Heart left ventricle (tissue), 16 donors: ENCODE measurements at regions not wholly inside any gene's neighbourhood (a gene's known extent, or its start where the extent isn't known, plus 50 kb on each side); places are given as distances from the start of the nearest gene placed in this dataset.

ENCODE experiments used
- ATAC-seq, 4 donors: fragments of 200-7000 bp; cut with Tn5 transposase; one replicate each; pipeline ENCODE4 v1.9.1; 2020 to 2022; ENCODE audit warnings: moderate library complexity in 4 of 4, mild to moderate bottlenecking in 3 of 4, moderate number of reproducible peaks in 1 of 4
- DNase-seq, 5 donors: peaks; one replicate each; pipeline ENCODE4 v3.0.0-alpha.2; 2020
- H3K27ac ChIP-seq, 12 donors: fragments of 200-600 bp; sonication (generic) in 4 of 12; one replicate each; pipeline versions ENCODE4 v1.5.0 to v1.8.0; 2016 to 2022; ENCODE audit warnings: mild to moderate bottlenecking in 2 of 12
- H3K27me3 ChIP-seq, 9 donors: fragments of 200-600 bp; sonication (generic) in 2 of 9; one replicate each; pipeline versions ENCODE4 v1.5.1 to v1.8.0; 2016 to 2022; ENCODE audit warnings: mild to moderate bottlenecking in 3 of 9
- H3K36me3 ChIP-seq, 9 donors: fragments of 200-600 bp; sonication (generic) in 2 of 9; one replicate each; pipeline versions ENCODE4 v1.5.0 to v1.8.0; 2018 to 2022; ENCODE audit warnings: mild to moderate bottlenecking in 2 of 9
- H3K4me1 ChIP-seq, 12 donors: fragments of 200-600 bp; sonication (generic) in 4 of 12; one replicate each; pipeline versions ENCODE4 v1.5.0 to v1.8.0; 2016 to 2022; ENCODE audit warnings: mild to moderate bottlenecking in 3 of 12
- H3K4me3 ChIP-seq, 12 donors: fragments of 200-600 bp; sonication (generic) in 4 of 12; one replicate each; pipeline versions ENCODE4 v1.5.0 to v1.8.0; 2017 to 2022; ENCODE audit warnings: mild to moderate bottlenecking in 9 of 12, moderate library complexity in 4 of 12
- H3K9me3 ChIP-seq, 12 donors: fragments of 200-600 bp; sonication (generic) in 4 of 12; one replicate each; pipeline versions ENCODE4 v1.5.0 to v1.8.0; 2016 to 2022; ENCODE audit warnings: mild to moderate bottlenecking in 1 of 12
- POLR2A ChIP-seq, 2 donors: fragments of 450-650 bp; IDR thresholded peaks; one replicate each; pipeline ENCODE4 v1.6.1; 2017; ENCODE audit warnings: antibody characterized with exemption in 2 of 2, mild to moderate bottlenecking in 2 of 2, moderate library complexity in 2 of 2
- WGBS, 4 donors: extraction: QIAGEN DNeasy Blood & Tissue Kit in 2 of 4; methylation state at CpG; one replicate each; pipeline versions ENCODE4 v1.1.5 to v1.1.7; 2013 to 2018; 5-methylcytosine and 5-hydroxymethylcytosine counted together
- intact Hi-C, 10 donors: fragments of 100-400 bp; cut with DNase I; formaldehyde crosslinking; loops; one replicate each; pipeline versions ENCODE4 v1.11.1 to v1.14.2; 2022
- TF ChIP-seq, protein P1 (sequence below), 12 donors: fragments of 200-600 bp; sonication (generic) in 4 of 12; IDR thresholded peaks; one replicate each; pipeline versions ENCODE4 v1.5.0 to v1.8.0; 2018 to 2022; ENCODE audit warnings: antibody characterized with exemption in 12 of 12, mild to moderate bottlenecking in 5 of 12
- donor health status: ischemic (EF 13 %, LVEDD 7.1; RV severe dilation, severe dysfunction).
- donor health status: healthy with polysubstance abuse.
- donor health status: DM: no; HTN: yes; CAD: no.
- donor health status: DM: no; HTN: no; CAD: no.
- donor health status: ischemic (EF 25% LVEDD 6.9; RV normal size, moderate dysfunction).
- donor health status: ischemic (EF 25% LVEDD 5.7; RV mildly dilated, moderate dysfunction).
- donor health status: healthy.
- donor health status: DM: yes; HTN: yes; CAD: no.
- donor health status: ischemic (EF 35%, LVEDD 5.7; RV mildly dilated, moderate dysfunction).
- donor health status: nonischemic (EF 11% LVEDD 7.7; RV severe dilation, severe dysfunction).
- donor health status: DM: yes; HTN: yes; CAD: no.
- donor health status: PGD.
- donor health status: ischemic (EF 29% LVEDD 5.4; RV normal size, mild dysfunction).
- donor health status: nonischemic (EF 23%, LVEDD 6.1; RV moderate dilation, normal function).

DNA sequence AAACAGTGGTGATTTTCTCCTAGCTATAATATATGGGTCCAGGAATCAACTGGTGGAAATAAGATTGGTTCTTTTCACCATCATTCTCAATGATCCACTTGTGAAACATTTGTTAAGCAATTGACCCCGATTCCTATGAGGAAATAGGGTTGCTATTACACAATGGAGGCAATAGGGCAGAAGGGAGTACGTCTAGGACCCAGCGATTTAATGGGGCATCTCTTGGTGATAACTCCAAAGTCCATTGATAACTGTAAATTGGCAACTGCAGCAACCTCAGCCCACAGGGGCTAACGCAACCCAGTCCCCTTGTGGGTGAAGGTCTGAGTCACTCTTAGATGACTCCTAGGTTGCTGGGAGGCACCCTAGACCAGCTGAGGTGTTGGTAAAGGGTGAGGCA lies 62.5 kb upstream of the BARHL2 start:
- no peak for DNase-seq
- intact Hi-C loops, result no loop called here
- WGBS, 4 donors, result 80 to 87% (median 85%) methylated on average over 4 of the region's 4 CpGs
- ATAC-seq, result no peak
- Histone ChIP-seq H3K27ac (no peak overlapping the region), H3K4me1 (no peaks in the 10 kb centered on the region), H3K36me3 (no peaks in the 10 kb centered on the region), H3K27me3 (peaks cover 0 to 12% (median 0%) of the 10 kb centered on the region in 9 donors), H3K4me3 (no peak overlapping the region), H3K9me3 (no peaks in the 10 kb centered on the region)
- TF ChIP-seq, protein P1, sequence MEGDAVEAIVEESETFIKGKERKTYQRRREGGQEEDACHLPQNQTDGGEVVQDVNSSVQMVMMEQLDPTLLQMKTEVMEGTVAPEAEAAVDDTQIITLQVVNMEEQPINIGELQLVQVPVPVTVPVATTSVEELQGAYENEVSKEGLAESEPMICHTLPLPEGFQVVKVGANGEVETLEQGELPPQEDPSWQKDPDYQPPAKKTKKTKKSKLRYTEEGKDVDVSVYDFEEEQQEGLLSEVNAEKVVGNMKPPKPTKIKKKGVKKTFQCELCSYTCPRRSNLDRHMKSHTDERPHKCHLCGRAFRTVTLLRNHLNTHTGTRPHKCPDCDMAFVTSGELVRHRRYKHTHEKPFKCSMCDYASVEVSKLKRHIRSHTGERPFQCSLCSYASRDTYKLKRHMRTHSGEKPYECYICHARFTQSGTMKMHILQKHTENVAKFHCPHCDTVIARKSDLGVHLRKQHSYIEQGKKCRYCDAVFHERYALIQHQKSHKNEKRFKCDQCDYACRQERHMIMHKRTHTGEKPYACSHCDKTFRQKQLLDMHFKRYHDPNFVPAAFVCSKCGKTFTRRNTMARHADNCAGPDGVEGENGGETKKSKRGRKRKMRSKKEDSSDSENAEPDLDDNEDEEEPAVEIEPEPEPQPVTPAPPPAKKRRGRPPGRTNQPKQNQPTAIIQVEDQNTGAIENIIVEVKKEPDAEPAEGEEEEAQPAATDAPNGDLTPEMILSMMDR (IDR thresholded peaks at IDR 0.05), result no peak
- TF ChIP-seq POLR2A (IDR thresholded peaks at IDR 0.05), result no peak

- intact Hi-C loops, result no loop called here
- Histone ChIP-seq H3K4me3 (no peak overlapping the region), H3K9me3 (no peaks in the 10 kb centered on the region), H3K36me3 (no peaks in the 10 kb centered on the region), H3K27ac (no peak overlapping the region), H3K4me1 (no peaks in the 10 kb centered on the region), H3K27me3 (peaks cover 0 to 12% (median 0%) of the 10 kb centered on the region in 9 donors)
- DNase-seq (no peak), ATAC-seq (no peak)
- no peak for TF ChIP-seq POLR2A (IDR thresholded peaks at IDR 0.05)
- TF ChIP-seq, protein P1 (IDR thresholded peaks at IDR 0.05), result no peak
Observed at GRCh38 chr1:90778486-90778885, 61.4 kb upstream of the BARHL2 start.

DNA sequence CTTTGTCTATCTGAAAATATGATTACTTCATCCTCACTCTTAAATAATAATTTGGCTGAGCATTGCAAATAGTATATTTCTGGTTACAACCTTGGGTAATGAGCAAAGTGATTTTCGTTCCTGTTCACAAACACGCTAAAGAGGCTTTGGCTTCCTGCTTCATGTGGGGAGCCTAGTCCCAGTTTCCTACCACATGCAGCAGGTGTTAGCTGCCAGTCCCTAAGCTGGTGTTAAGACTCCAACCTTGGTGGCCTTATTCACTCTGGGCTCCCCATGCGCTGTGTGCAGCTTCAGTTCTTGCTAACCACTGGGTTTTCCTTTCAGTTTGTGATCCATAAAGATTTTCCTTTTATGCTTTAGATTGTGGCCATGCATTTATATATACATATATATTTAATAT lies 56.7 kb upstream of the BARHL2 start:
- peaks cover 0 to 19% (median 2%) of the 10 kb centered on the region in 9 donors for H3K27me3 ChIP-seq
- no peaks in the 10 kb centered on the region for H3K4me1 ChIP-seq
- no peaks in the 10 kb centered on the region for H3K9me3 ChIP-seq
- WGBS, 4 donors, result 83 to 89% (median 86%) methylated on average over 3 of the region's 3 CpGs
- TF ChIP-seq, protein P1 (IDR thresholded peaks at IDR 0.05), result no peak
- no peak for TF ChIP-seq POLR2A (IDR thresholded peaks at IDR 0.05)
- intact Hi-C loops, result no loop called here
- DNase-seq, result no peak
- H3K27ac ChIP-seq, result no peak overlapping the region
- ATAC-seq, result no peak
- no peak overlapping the region for H3K4me3 ChIP-seq
- no peaks in the 10 kb centered on the region for H3K36me3 ChIP-seq

DNA sequence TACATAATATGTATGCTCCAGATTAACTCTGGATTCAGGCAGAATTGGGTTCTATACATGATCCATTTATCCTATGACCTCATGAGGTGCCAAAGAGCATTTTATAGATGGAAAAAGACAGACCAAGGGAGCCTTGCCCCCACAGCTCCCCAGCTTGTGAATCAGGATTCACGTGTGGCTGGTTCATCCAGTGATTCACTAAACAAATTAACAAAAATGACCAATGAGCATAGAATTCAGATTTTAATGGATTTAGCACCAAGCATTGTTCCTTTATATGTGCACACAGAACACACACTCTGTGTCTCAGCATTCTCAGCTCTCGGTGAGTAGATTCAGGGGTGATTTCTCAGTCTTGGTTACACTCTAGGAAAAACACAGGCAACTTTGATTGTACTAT lies 51.7 kb upstream of the BARHL2 start:
- Histone ChIP-seq H3K4me1 (no peaks in the 10 kb centered on the region), H3K27me3 (peaks cover 0 to 29% (median 4%) of the 10 kb centered on the region in 9 donors)
- no peak for ATAC-seq

More for the DNA sequence above, 51.7 kb upstream of the BARHL2 start:
- Histone ChIP-seq H3K4me3 (no peak overlapping the region), H3K27ac (no peak overlapping the region), H3K36me3 (no peaks in the 10 kb centered on the region), H3K9me3 (no peaks in the 10 kb centered on the region)
- intact Hi-C loops, result no loop called here
- WGBS, 4 donors, result 76 to 84% (median 80%) methylated on average over 2 of the region's 2 CpGs
- TF ChIP-seq, protein P1 (IDR thresholded peaks at IDR 0.05), result no peak
- TF ChIP-seq POLR2A (IDR thresholded peaks at IDR 0.05), result no peak
- DNase-seq, result no peak
